ENCODE measurements at regions not wholly inside any gene's neighbourhood (a gene's known extent, or its start where the extent isn't known, plus 50 kb on each side); places are given as distances from the start of the nearest gene placed in this dataset.

GRCh38 chr2:12605936-12606335 is 110.8 kb upstream of the TRIB2 start:
- Histone ChIP-seq H3K9ac (no peak overlapping the region), H3K4me1 (no peaks in the 10 kb centered on the region), H3K9me3 (ENCODE audit: low read depth) (no peaks in the 10 kb centered on the region), H3K27ac (no peak overlapping the region), H3K4me3 (no peak overlapping the region), H2AFZ (replicated peaks) (no peak overlapping the region), H3K79me2 (ENCODE audit: low read depth) (no peaks in the 10 kb centered on the region), H3K27me3 (no peaks in the 10 kb centered on the region), H4K20me1 (ENCODE audit: low read depth) (no peaks in the 10 kb centered on the region), H3K4me2 (no peak overlapping the region), H3F3A (ENCODE audit: low read depth) (no peaks in the 10 kb centered on the region), H3K36me3 (no peaks in the 10 kb centered on the region)
- Mint-ChIP-seq H3K4me3 (no peak overlapping the region), H3K27ac (no peak overlapping the region), H3K36me3 (no peaks in the 10 kb centered on the region), H3K27me3 (ENCODE audit: insufficient read depth, low read depth) (peaks cover 5% of the 10 kb centered on the region), H3K4me1 (peaks cover 19% of the 10 kb centered on the region), H3K9me3 (no peaks in the 10 kb centered on the region)
- no peak for DNase-seq (ENCODE audit: low spot score)
- TF ChIP-seq EZH2 (IDR thresholded peaks at IDR 0.05) = no peak
- TF ChIP-seq EZH2phosphoT487 (IDR thresholded peaks at IDR 0.05) = no peak
- no peak for TF ChIP-seq CTCF (IDR thresholded peaks at IDR 0.05)

GRCh38 chr2:12606472-12607000 is 110.2 kb upstream of the TRIB2 start:
- H3K27ac ChIP-seq = no peak overlapping the region
- H3K4me2 ChIP-seq = no peak overlapping the region
- H4K20me1 ChIP-seq (ENCODE audit: low read depth) = no peaks in the 10 kb centered on the region
- peak; percentile 13 for DNase-seq (ENCODE audit: low spot score)
- H3K9me3 ChIP-seq (ENCODE audit: low read depth) = no peaks in the 10 kb centered on the region
- H3K4me1 Mint-ChIP-seq = peaks cover 19% of the 10 kb centered on the region
- no peaks in the 10 kb centered on the region for H3F3A ChIP-seq (ENCODE audit: low read depth)
- no peaks in the 10 kb centered on the region for H3K36me3 Mint-ChIP-seq
- no peaks in the 10 kb centered on the region for H3K9me3 Mint-ChIP-seq
- H3K4me3 Mint-ChIP-seq = no peak overlapping the region
- H2AFZ ChIP-seq (replicated peaks) = peak overlapping the region; percentile 70
- peaks cover 5% of the 10 kb centered on the region for H3K27me3 Mint-ChIP-seq (ENCODE audit: insufficient read depth, low read depth)
- no peaks in the 10 kb centered on the region for H3K27me3 ChIP-seq
- no peak overlapping the region for H3K9ac ChIP-seq
- no peaks in the 10 kb centered on the region for H3K36me3 ChIP-seq
- TF ChIP-seq CTCF (IDR thresholded peaks at IDR 0.05) (peak; percentile 31), EZH2 (IDR thresholded peaks at IDR 0.05) (no peak), EZH2phosphoT487 (IDR thresholded peaks at IDR 0.05) (no peak)
- H3K4me3 ChIP-seq = no peak overlapping the region
- H3K4me1 ChIP-seq = no peaks in the 10 kb centered on the region
- no peaks in the 10 kb centered on the region for H3K79me2 ChIP-seq (ENCODE audit: low read depth)
- peak overlapping the region; percentile 34 for H3K27ac Mint-ChIP-seq

- Mint-ChIP-seq H3K4me1 (peaks cover 24% of the 10 kb centered on the region), H3K4me3 (no peak overlapping the region), H3K9me3 (no peaks in the 10 kb centered on the region), H3K36me3 (no peaks in the 10 kb centered on the region), H3K27me3 (ENCODE audit: insufficient read depth, low read depth) (peaks cover 5% of the 10 kb centered on the region), H3K27ac (no peak overlapping the region)
- Histone ChIP-seq H3K4me2 (no peak overlapping the region), H3K36me3 (no peaks in the 10 kb centered on the region), H4K20me1 (ENCODE audit: low read depth) (no peaks in the 10 kb centered on the region), H3K27me3 (no peaks in the 10 kb centered on the region), H3K9me3 (ENCODE audit: low read depth) (no peaks in the 10 kb centered on the region), H3K79me2 (ENCODE audit: low read depth) (no peaks in the 10 kb centered on the region), H3F3A (ENCODE audit: low read depth) (no peaks in the 10 kb centered on the region), H3K4me3 (no peak overlapping the region), H2AFZ (replicated peaks) (no peak overlapping the region), H3K27ac (no peak overlapping the region), H3K9ac (no peak overlapping the region), H3K4me1 (peaks cover 5% of the 10 kb centered on the region)
- no peak for DNase-seq (ENCODE audit: low spot score)
- TF ChIP-seq EZH2 (IDR thresholded peaks at IDR 0.05) (no peak), CTCF (IDR thresholded peaks at IDR 0.05) (no peak), EZH2phosphoT487 (IDR thresholded peaks at IDR 0.05) (no peak)
Measured at GRCh38 chr2:12607971-12608370, 108.8 kb upstream of the TRIB2 start.
